Neural cell (in vitro differentiated cells): ENCODE measurements at regions not wholly inside any gene's neighbourhood (a gene's known extent, or its start where the extent isn't known, plus 50 kb on each side); places are given as distances from the start of the nearest gene placed in this dataset.
"Not testable (repeated sequence)": the region's sequence is repeated elsewhere in the genome, so short reads cannot be mapped to it uniquely, and the experiment has no call there.

Source experiments
- EP300 ChIP-seq: fragments of 450-650 bp; conservative IDR thresholded peaks from 2 replicates; pipeline ENCODE4 v1.6.1; 2014; ENCODE audit warnings: antibody characterized with exemption, mild to moderate bottlenecking, moderate library complexity; ENCODE audit not compliant: poor library complexity, severe bottlenecking
- EZH2 ChIP-seq: fragments of 200-600, 300-800 bp; shearing (Covaris generic), sonication (generic); IDR thresholded peaks from 2 replicates; pipeline ENCODE4 v1.6.1; 2014; ENCODE audit warnings: antibody characterized with exemption, low read length, borderline replicate concordance, mild to moderate bottlenecking; ENCODE audit not compliant: insufficient read depth, poor library complexity, severe bottlenecking
- MXI1 ChIP-seq: fragments of 450-650 bp; conservative IDR thresholded peaks from 2 replicates; pipeline ENCODE4 v1.6.1; 2014; ENCODE audit warnings: antibody characterized with exemption, mild to moderate bottlenecking; ENCODE audit not compliant: poor library complexity, severe bottlenecking
- POLR2AphosphoS5 ChIP-seq: IDR thresholded peaks from 2 replicates; pipeline ENCODE4 v1.6.1; 2012
- RAD21 ChIP-seq: fragments of 450-650 bp; conservative IDR thresholded peaks from 2 replicates; pipeline ENCODE4 v1.6.1; 2014; ENCODE audit warnings: antibody characterized with exemption, mild to moderate bottlenecking, moderate library complexity
- SMC3 ChIP-seq: fragments of 450-650 bp; conservative IDR thresholded peaks from 2 replicates; pipeline ENCODE4 v1.6.1; 2014; ENCODE audit warnings: antibody characterized with exemption, mild to moderate bottlenecking, moderate library complexity; ENCODE audit not compliant: poor library complexity
- TAF1 ChIP-seq: IDR thresholded peaks from 2 replicates; pipeline ENCODE4 v1.6.1; 2012; ENCODE audit warnings: low read depth
- TF ChIP-seq, protein P1 (sequence below): fragments of 450-650 bp; IDR thresholded peaks from 2 replicates; pipeline ENCODE4 v1.5.1; 2014; ENCODE audit warnings: antibody characterized with exemption, mild to moderate bottlenecking, moderate library complexity; ENCODE audit not compliant: poor library complexity, severe bottlenecking
- TF ChIP-seq, protein P2 (sequence below): IDR thresholded peaks from 2 replicates; pipeline ENCODE4 v1.6.1; 2012; ENCODE audit warnings: borderline replicate concordance

DNA sequence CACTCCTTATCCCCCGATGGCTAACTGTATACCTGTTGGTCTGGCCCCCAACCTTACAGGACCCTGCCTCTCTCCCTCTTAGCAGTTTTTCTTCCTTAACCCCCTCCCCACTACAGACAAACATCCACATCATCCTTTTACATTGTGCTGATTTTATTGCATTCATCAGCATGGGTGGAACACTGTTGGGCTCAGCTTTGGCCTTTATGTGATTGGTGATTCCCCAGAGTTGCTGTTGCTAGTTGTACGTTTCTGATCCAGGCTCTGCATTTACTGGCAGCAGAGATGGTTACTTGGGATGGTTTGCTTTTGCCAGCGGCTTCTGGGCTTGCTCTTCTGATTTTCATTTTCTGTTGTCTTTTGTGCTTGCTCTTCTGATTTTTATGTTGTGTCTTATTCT lies 250.6 kb upstream of the CXorf66 start:
- TF ChIP-seq, protein P1, sequence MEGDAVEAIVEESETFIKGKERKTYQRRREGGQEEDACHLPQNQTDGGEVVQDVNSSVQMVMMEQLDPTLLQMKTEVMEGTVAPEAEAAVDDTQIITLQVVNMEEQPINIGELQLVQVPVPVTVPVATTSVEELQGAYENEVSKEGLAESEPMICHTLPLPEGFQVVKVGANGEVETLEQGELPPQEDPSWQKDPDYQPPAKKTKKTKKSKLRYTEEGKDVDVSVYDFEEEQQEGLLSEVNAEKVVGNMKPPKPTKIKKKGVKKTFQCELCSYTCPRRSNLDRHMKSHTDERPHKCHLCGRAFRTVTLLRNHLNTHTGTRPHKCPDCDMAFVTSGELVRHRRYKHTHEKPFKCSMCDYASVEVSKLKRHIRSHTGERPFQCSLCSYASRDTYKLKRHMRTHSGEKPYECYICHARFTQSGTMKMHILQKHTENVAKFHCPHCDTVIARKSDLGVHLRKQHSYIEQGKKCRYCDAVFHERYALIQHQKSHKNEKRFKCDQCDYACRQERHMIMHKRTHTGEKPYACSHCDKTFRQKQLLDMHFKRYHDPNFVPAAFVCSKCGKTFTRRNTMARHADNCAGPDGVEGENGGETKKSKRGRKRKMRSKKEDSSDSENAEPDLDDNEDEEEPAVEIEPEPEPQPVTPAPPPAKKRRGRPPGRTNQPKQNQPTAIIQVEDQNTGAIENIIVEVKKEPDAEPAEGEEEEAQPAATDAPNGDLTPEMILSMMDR, result not testable (repeated sequence)
- TF ChIP-seq EZH2, RAD21, POLR2AphosphoS5, TAF1, MXI1, SMC3, EP300: not testable (repeated sequence)
- TF ChIP-seq, protein P2, sequence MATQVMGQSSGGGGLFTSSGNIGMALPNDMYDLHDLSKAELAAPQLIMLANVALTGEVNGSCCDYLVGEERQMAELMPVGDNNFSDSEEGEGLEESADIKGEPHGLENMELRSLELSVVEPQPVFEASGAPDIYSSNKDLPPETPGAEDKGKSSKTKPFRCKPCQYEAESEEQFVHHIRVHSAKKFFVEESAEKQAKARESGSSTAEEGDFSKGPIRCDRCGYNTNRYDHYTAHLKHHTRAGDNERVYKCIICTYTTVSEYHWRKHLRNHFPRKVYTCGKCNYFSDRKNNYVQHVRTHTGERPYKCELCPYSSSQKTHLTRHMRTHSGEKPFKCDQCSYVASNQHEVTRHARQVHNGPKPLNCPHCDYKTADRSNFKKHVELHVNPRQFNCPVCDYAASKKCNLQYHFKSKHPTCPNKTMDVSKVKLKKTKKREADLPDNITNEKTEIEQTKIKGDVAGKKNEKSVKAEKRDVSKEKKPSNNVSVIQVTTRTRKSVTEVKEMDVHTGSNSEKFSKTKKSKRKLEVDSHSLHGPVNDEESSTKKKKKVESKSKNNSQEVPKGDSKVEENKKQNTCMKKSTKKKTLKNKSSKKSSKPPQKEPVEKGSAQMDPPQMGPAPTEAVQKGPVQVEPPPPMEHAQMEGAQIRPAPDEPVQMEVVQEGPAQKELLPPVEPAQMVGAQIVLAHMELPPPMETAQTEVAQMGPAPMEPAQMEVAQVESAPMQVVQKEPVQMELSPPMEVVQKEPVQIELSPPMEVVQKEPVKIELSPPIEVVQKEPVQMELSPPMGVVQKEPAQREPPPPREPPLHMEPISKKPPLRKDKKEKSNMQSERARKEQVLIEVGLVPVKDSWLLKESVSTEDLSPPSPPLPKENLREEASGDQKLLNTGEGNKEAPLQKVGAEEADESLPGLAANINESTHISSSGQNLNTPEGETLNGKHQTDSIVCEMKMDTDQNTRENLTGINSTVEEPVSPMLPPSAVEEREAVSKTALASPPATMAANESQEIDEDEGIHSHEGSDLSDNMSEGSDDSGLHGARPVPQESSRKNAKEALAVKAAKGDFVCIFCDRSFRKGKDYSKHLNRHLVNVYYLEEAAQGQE, result not testable (repeated sequence)
